AG04449 (cell line): ENCODE measurements at regions not wholly inside any gene's neighbourhood (a gene's known extent, or its start where the extent isn't known, plus 50 kb on each side); places are given as distances from the start of the nearest gene placed in this dataset.

Source experiments
- CTCF ChIA-PET: fragments of 350-600 bp; formaldehyde crosslinking; extraction: SDS; loops from one replicate; lab custom pipeline; 2021; ENCODE audit warnings: antibody characterized with exemption; lab: Yijun Ruan, JAX
- POLR2A ChIA-PET: fragments of 400-600, 350-600 bp; formaldehyde crosslinking; extraction: SDS; loops from one replicate; lab custom pipeline; 2020; ENCODE audit warnings: antibody characterized with exemption, inconsistent platforms; lab: Yijun Ruan, JAX
- DNase-seq: peaks from one replicate; pipeline ENCODE4 v3.0.0-alpha.2; 2010; ENCODE audit warnings: low read depth, low spot score
- H3K4me3 ChIP-seq: 2 replicates; pipeline ENCODE4 v1.5.1; 2011; ENCODE audit warnings: low read depth, mild to moderate bottlenecking, control low read depth, low read length
- CTCF ChIP-seq: IDR thresholded peaks from one replicate; pipeline ENCODE4 v1.5.1; 2011; ENCODE audit warnings: mild to moderate bottlenecking, moderate library complexity, low read length, control low read depth, inconsistent platforms; ENCODE audit not compliant: insufficient read depth; ENCODE audit errors: missing control alignments

GRCh38 chr5:81914696-81915095 lies 57.1 kb upstream of the ATG10 start:
- TF ChIP-seq CTCF = no peak
- no peak overlapping the region for H3K4me3 ChIP-seq
- DNase-seq = no peak
- ChIA-PET CTCF (no interaction called here), POLR2A (no interaction called here)

- no peak for DNase-seq
- ChIA-PET POLR2A (no interaction called here), CTCF (no interaction called here)
- TF ChIP-seq CTCF = no peak
- no peak overlapping the region for H3K4me3 ChIP-seq
These were observed 58.9 kb upstream of the ATG10 start for GRCh38 chr5:81912933-81913332.

GRCh38 chr5:81909677-81910076 lies 62.1 kb upstream of the ATG10 start:
- ChIA-PET CTCF (no interaction called here), POLR2A (no interaction called here)
- no peak overlapping the region for H3K4me3 ChIP-seq
- DNase-seq = no peak
- no peak for TF ChIP-seq CTCF

GRCh38 chr5:81908771-81909170 lies 63.1 kb upstream of the ATG10 start:
- no peak for DNase-seq
- CTCF ChIA-PET = no interaction called here

DNA sequence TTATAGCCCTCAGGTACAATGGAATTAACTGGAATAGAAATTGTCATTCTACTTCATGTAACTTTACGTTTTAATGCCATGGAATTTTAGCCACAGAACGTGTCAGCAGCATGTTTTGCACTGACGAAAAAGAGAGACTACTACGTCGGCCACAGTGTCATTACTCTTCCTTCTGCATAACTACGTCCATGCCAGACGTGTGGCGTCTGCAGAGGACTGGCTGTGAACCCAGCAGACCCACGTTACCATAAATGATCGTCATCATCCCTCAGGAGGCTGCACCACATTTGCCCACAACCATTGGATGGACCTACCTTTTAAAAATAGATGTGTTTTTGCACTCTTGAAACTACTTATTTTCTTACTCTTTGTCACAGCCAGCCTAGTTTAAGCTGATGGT lies 63.8 kb upstream of the ATG10 start:
- ChIA-PET POLR2A (no interaction called here), CTCF (no interaction called here)
- no peak overlapping the region for H3K4me3 ChIP-seq
- no peak for TF ChIP-seq CTCF
- DNase-seq = no peak

More at GRCh38 chr5:81908771-81909170, 63.1 kb upstream of the ATG10 start:
- TF ChIP-seq CTCF = no peak
- POLR2A ChIA-PET = no interaction called here
- no peak overlapping the region for H3K4me3 ChIP-seq

GRCh38 chr5:81907012-81907635 lies 64.7 kb upstream of the ATG10 start:
- DNase-seq = no peak
- POLR2A ChIA-PET = no interaction called here
- CTCF ChIA-PET = no interaction called here
- no peak overlapping the region for H3K4me3 ChIP-seq
- no peak for TF ChIP-seq CTCF
